ENCODE measurements at regions not wholly inside any gene's neighbourhood (a gene's known extent, or its start where the extent isn't known, plus 50 kb on each side); places are given as distances from the start of the nearest gene placed in this dataset.

- DNase-seq = no peak
- Histone ChIP-seq H3K27ac (no peak overlapping the region), H3K4me3 (no peak overlapping the region), H3K9me3 (no peaks in the 10 kb centered on the region), H3K4me1 (no peaks in the 10 kb centered on the region), H3K27me3 (no peaks in the 10 kb centered on the region), H3K36me3 (no peaks in the 10 kb centered on the region)
- intact Hi-C loops (cut with DNase I) = no loop called here
- 21 to 30% methylated on average over 2 of the region's 2 CpGs for WGBS, 2 donors
- TF ChIP-seq, protein P1, sequence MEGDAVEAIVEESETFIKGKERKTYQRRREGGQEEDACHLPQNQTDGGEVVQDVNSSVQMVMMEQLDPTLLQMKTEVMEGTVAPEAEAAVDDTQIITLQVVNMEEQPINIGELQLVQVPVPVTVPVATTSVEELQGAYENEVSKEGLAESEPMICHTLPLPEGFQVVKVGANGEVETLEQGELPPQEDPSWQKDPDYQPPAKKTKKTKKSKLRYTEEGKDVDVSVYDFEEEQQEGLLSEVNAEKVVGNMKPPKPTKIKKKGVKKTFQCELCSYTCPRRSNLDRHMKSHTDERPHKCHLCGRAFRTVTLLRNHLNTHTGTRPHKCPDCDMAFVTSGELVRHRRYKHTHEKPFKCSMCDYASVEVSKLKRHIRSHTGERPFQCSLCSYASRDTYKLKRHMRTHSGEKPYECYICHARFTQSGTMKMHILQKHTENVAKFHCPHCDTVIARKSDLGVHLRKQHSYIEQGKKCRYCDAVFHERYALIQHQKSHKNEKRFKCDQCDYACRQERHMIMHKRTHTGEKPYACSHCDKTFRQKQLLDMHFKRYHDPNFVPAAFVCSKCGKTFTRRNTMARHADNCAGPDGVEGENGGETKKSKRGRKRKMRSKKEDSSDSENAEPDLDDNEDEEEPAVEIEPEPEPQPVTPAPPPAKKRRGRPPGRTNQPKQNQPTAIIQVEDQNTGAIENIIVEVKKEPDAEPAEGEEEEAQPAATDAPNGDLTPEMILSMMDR (IDR thresholded peaks at IDR 0.05) = no peak
- no peak for TF ChIP-seq POLR2A (IDR thresholded peaks at IDR 0.05)
Observed at GRCh38 chr14:86050072-86050683, 520.2 kb downstream of the FLRT2 start.

DNA sequence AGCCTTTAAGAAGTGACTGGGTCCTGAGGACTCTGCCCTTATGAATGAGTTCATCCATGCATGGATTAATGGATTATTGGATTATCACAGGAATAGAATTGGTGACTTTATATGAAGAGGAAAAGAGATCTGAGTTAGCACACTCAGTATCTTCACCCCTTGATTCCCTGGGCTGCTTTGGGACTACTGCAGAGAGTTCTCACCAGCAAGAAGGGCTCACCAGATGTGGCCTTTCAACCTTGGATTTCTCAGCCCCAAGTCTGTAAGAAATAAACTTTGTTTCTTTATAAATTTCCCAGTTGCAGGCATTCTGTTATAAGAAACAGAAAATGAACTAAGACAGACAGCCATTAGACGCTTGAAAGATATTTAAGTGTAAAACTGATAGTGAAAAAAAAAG lies 509.2 kb downstream of the FLRT2 start:
- no peaks in the 10 kb centered on the region for H3K27me3 ChIP-seq
- H3K36me3 ChIP-seq = no peaks in the 10 kb centered on the region
- TF ChIP-seq POLR2A (IDR thresholded peaks at IDR 0.05) = no peak
- TF ChIP-seq, protein P1 (IDR thresholded peaks at IDR 0.05) = no peak
- H3K9me3 ChIP-seq = no peaks in the 10 kb centered on the region
- no peaks in the 10 kb centered on the region for H3K4me1 ChIP-seq
- DNase-seq = no peak
- intact Hi-C loops (cut with DNase I) = no loop called here
- H3K4me3 ChIP-seq = no peak overlapping the region
- WGBS, 2 donors = 70 to 81% methylated on average over 1 of the region's 1 CpG
- H3K27ac ChIP-seq = no peak overlapping the region

GRCh38 chr14:86038387-86039042 lies 508.6 kb downstream of the FLRT2 start:
- 64 to 69% methylated on average over 4 of the region's 4 CpGs for WGBS, 2 donors
- DNase-seq = no peak
- Histone ChIP-seq H3K27ac (no peak overlapping the region), H3K27me3 (no peaks in the 10 kb centered on the region), H3K36me3 (no peaks in the 10 kb centered on the region), H3K9me3 (no peaks in the 10 kb centered on the region), H3K4me3 (no peak overlapping the region), H3K4me1 (no peaks in the 10 kb centered on the region)
- intact Hi-C loops (cut with DNase I) = no loop called here
- TF ChIP-seq, protein P1 (IDR thresholded peaks at IDR 0.05) = peak in 5 of 6 experiments; percentile 21 to 59 (median 35)
- no peak for TF ChIP-seq POLR2A (IDR thresholded peaks at IDR 0.05)

DNA sequence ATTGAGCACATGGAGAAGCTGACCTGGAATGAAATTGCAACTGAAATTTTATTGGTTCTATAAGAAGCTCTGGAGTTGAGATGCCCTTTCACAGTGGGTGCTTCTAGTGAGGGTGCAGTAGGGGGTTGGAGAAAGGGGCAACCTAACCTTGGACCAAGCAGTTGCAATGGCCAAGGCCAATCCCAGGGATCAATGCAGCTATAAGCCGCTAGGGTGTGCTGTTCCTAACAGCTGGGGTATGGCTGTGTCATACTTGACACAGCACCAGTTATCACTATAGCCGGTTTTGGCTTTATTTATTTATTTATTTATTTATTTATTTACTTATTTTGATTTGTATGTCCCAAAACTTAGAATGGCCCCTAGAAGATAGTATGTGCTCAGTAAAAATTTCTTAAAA lies 505.9 kb downstream of the FLRT2 start:
- no peaks in the 10 kb centered on the region for H3K36me3 ChIP-seq
- H3K27me3 ChIP-seq = no peaks in the 10 kb centered on the region
- intact Hi-C loops (cut with DNase I) = no loop called here
- no peak overlapping the region for H3K4me3 ChIP-seq
- no peaks in the 10 kb centered on the region for H3K9me3 ChIP-seq
- TF ChIP-seq POLR2A (IDR thresholded peaks at IDR 0.05) = no peak
- TF ChIP-seq, protein P1 (IDR thresholded peaks at IDR 0.05) = peak in 3 of 6 experiments; percentile 7 to 40 (median 11)
- no peaks in the 10 kb centered on the region for H3K4me1 ChIP-seq
- DNase-seq = no peak
- 24 to 63% methylated on average over 2 of the region's 2 CpGs for WGBS, 2 donors
- no peak overlapping the region for H3K27ac ChIP-seq

DNA sequence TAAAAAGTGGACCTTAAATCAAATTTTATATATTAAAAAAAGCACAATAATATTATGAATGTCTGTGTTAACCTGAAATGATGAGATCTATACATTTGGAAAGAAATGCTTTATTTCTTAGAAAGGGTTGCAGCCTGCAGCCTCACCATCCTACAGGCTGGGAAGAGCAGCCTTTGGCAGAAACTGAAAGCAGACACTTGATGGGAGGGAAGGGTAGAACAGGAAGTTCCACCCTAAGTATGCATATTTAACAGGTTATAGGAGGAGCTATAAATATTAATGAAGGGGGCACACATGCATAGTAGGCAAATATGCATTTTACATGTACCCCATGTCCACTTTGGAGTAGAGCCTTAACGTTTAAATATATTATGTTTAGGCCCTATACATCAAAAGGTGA lies 498.0 kb downstream of the FLRT2 start:
- Histone ChIP-seq H3K9me3 (peaks cover 0 to 6% (median 0%) of the 10 kb centered on the region in 3 donors), H3K4me3 (no peak overlapping the region), H3K36me3 (no peaks in the 10 kb centered on the region), H3K4me1 (no peaks in the 10 kb centered on the region), H3K27ac (no peak overlapping the region), H3K27me3 (no peaks in the 10 kb centered on the region)
- TF ChIP-seq, protein P1 (IDR thresholded peaks at IDR 0.05) = no peak
- TF ChIP-seq POLR2A (IDR thresholded peaks at IDR 0.05) = no peak
- no peak for DNase-seq
- 67 to 75% methylated on average over 1 of the region's 1 CpG for WGBS, 2 donors
- intact Hi-C loops (cut with DNase I) = no loop called here

All from esophagus squamous epithelium (tissue), 5 donors.